NCI-H526 (cell line): ENCODE measurements at regions not wholly inside any gene's neighbourhood (a gene's known extent, or its start where the extent isn't known, plus 50 kb on each side); places are given as distances from the start of the nearest gene placed in this dataset.
"Not testable (repeated sequence)": the region's sequence is repeated elsewhere in the genome, so short reads cannot be mapped to it uniquely, and the experiment has no call there.

Experiments used
- DNase-seq, 2 experiments: peaks; one replicate each; lab custom pipeline; 2025; lab: John Stamatoyannopoulos, UW

DNA sequence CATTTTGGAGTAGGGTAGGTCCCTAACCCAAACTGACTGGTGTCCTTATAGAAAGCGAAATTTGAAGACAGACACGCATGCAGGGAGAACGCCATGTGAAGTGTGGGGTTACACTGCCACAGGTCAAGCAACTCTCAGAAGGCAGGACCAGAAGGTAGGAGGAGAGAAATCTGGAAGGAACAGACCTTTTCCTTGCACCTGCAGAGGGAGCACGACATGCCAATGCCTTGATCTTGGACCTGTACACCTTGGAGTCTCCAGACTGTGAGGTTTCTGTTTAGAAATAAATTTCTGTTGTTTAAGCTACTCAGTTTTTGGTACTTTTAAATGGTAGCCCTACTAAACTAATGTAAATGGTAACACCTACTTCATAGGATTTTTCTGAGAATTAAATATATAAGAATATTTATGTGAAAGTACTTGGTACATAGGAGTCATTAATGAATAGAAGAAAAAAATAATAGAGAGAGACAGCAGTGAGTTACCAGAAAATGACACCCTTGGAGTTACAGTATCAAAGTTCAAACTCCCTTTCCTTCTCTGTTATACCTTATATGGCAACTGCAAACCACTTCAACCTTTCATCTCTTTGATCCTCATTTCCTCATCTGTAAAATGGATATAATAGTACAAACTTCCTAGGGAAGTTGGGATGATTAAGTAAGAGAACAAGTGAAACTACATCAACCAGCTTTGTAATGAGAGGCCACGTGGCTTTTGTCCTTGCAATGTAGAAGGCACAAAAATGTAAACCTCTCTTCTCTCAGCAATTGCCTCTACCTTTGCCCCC, 184.9 kb upstream of the PARD3B start:
- DNase-seq, result no peak

DNA sequence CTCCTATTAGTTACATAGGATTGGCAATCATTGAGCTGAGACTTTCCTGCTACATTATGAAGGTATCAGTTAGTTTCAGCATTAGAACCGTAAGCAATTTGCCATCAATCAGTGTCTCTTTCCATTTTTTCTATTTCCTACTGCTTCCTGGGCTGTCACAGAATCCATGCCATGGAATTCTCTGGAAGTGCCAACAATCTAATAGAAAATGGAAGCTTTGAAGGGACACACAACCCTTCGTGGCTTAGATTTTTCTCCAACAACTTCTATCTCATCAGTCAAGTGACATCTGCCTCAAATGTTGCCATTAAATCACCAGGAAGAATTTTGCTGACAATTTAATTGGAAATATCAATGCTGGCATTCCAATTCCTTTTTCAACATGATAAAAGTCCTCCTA, 183.5 kb upstream of the PARD3B start:
- DNase-seq, result no peak

DNA sequence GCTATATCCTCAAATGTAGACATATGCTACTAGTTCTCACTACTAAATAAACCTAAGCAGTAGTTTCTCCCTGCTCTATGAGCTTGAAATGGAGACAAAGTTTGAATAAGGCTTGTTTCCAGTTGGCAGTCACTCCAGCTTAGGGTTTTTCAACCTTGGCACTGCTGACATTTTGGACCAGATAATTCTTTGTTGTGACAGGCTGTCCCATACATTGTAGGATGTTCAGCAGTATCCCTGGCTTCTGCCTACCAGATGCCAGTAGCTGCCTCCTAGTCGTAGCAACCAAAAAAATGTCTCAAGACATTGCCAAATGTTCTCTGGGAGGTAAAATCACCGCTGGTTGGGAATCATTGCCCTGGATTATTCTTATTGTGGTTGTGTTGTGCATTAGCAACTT, 182.7 kb upstream of the PARD3B start:
- no peak for DNase-seq

DNA sequence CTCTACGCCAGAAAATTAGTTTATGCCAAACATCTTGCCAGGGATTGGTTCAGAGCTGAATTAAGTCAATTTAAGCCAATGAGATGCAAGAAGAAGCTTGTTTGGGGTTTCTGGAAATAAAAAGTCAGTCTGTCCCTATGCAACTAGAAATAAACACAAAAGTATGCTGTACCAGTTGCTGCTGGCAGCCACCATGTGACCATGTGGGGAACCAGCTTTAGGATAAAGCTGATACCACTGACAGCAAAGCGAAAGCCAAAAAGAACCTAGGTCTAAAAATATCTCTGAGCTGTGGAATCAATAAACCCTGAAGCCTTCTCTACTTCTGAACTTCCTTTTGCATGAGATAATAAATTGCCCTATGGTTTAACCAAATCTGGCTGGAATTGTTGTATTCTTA, 181.8 kb upstream of the PARD3B start:
- no peak for DNase-seq

DNA sequence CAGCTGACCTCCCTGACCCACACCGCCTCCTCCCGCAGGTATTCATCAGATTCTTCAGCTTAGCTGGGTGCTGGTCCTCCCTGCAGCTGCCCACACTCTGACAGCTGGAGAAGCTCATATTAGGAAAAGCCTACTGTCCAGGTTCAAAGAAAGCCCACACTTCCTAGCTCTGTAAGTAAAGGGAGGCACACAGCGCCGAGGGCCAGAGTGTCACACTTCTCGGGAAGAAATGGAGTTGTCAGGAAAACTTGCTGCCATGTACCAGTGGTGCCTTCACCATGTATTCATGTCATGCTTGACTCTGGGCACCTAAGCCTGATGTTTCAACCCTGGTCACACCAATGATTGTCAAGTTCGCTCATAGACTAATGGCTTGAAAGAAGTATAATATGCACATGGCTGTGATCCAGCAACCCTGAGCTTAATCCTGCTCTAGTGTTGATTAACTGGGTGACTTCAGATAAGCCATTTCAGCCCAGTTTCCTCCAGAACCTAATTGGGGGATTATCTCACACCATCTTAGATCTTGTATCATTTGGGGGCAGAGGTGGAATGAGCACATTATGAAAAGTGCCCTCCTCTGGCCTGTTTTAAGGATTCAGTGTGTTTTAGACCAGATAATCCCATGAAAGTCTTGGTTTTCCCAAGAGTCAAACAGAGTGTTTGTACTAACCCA, 180.3 kb upstream of the PARD3B start:
- DNase-seq, result no peak

DNA sequence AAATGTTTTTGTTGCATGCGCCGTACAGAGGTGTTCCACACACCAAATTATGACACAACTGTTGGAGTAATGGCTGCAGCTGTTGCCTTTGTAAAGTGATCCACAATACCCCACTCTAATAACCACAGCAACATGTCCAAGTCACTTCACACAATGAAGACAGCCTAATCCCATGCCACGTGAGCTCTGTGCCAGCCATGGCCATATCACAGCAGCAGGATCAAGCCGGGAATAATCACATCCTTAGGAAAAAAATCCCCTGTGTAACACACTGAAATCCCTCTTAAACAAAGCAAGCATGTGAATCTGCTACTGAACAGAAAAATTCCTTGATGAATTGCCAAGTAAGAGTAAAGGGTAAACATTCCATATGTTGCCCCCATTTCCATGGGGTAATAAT, 179.5 kb upstream of the PARD3B start:
- DNase-seq, result no peak

DNA sequence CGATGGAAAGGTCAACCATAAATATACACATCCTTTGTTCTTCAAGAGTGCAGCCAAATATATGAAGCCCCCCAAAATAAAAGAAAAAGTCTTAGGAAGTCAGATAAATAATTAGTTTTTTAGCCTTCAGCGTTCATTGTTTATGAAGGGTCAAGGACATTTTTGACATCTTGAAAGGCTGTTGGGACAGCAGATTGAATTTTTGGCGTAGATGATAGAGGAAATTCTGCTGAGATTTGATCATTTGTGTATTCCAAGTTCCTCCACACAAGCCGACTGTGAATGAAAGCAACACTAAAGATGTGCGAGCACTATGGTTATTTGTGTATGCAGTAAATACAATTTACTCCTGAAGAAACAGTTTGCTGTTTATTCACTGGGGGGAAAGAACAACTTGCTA, 177.8 kb upstream of the PARD3B start:
- DNase-seq, result no peak

DNA sequence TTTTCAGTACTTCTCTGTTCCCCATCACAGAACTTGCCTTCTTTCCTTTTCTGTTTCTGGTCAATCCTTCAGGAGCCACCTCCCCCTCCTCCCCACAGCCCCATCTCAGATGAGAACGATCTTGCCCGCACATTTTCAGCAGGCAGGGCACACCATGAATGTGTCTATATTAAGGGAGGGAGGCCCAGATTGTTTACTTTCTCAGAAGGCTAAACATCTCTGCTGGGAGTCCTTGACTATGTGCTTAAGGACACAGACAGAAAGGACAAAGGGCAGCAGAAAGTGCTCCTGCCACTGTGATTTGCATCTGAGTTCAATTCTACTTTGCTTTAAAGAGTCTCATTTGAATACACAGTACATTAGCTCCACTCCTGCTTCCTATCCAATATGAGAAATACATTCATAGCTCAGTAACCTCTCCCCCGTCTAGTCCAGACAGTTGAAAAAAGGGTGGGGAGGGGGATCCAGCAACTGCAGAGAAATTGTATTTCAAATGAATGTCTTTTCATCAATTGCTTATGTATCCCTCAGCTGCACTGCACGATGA, 175.0 kb upstream of the PARD3B start:
- peak; percentile 93 to 95 for DNase-seq

DNA sequence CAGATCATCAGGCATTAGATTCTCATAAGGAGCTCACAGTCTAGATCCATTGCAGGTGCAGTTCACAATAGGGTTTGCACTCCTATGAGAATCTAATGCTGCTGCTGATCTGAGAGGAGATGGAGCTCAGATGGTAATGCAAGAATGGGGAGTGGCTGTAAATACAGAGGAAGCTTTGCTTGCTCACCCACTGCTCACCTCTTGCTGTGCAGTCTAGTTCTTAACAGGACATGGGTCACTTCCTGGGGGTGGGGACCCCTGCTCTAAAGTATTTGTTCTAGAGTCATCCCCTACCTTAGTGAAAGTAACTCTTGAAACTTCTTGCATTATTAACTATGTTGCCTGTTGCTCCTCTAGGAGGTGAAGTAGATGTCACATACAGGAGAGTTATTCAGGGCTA, 171.3 kb upstream of the PARD3B start:
- DNase-seq, result no peak

DNA sequence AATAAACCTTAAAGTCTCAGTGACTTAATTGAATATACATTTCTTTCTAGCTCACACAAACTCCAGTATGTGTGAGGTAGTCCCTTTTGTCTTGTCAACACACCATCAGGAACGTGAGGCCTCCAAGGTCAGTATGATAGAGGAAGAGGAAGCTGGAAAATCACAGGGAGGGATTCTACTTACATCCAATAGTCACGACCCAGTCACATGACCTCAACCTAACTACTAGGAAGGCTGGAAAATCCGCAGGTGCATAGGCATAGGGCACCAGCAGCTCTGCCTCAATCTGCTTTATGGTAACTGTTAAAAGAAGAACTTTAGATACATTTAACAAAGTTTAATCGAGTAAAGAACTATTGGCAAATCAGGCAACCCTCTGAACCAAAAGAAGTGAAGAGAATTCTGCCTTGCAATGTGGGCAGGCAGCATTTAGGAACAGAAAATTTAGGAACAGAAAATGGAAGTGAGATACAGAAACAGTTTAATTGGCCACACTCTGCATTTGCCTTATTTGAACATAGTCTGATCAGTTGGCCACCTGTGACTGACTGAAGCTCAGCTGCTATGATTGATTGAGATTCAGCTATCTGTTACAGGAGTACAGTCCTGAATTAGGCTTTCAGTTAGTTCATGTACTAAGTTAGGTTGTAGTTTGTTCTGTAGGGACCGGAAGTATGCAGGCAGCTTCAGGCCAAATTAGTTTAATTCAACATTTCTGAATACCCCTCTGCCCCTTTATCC, 165.0 kb upstream of the PARD3B start:
- DNase-seq, result no peak

DNA sequence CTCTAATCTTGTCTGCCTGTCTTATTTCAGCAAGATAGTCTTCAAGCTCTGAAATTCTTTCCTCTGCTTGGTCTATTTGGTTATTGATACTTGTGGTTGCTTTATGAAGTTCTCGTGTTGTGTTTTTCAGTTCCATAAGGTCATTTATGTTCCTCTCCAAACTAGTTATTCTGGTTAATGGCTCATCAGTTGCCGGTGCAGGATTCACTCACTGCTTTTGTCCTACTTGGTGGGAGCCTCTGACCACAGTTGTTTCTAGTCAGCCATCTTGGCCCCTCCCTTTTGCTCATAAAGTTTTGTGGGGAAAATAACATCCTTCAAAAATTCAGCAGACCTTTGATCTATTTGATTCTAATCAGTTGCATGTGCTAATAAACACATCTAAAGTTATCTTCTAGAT, 158.6 kb upstream of the PARD3B start:
- DNase-seq, result no peak

DNA sequence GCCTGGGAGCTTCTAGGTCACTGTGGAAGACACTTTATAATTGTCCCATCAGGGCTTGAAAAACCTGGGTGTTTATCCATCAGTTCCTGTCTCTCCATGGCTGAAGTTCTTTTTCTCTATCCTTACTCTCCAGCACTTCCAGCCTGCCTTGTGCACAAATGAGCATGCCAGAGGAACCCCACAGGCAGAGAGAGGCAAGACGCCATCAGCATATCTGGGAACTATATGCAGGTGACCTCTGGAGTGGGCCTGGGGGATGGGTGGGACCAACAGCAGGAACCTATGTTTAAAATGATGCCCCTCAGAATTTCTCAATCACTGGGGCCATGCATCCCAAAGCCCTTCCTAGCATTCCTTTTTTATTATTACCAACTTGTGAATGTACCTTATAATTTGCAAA, 156.2 kb upstream of the PARD3B start:
- DNase-seq, result no peak

DNA sequence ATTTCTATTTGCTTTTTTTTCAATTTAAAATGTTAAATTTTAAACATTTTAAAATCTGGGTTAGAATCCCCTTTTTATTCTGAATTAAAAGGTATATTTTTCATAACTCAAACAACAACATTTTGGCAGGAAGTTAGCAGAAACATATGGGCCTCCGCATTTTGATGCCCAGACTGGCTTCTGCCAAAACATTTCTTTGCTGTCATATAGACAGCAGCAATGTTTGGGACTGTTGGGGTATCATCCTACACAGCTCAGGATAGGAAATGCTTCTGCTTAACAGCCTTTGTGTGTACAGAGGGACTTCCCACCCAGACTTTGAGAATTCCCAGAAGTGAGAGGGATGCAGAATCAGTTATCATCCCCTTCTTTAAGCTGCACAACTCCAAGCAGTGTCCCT, 155.4 kb upstream of the PARD3B start:
- no peak for DNase-seq

DNA sequence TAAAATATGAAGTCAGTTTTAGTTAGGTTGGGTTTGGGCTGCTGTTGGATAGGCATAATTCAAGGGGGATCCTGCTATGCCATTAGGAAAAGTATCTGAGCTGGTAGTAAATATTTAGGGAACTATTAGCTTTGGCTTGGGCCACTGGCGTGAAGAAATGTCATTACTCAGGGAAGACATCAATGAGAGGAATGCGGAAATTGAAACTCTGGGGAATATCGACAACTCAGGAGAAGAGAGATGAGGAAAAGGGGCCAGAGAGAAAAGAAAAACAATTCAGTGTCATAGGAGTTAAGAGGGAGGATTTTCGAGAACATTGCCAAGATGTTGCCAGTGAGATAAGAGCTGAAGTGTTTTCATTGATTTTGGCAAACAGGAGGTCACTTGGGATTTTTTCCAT, 149.7 kb upstream of the PARD3B start:
- no peak for DNase-seq

DNA sequence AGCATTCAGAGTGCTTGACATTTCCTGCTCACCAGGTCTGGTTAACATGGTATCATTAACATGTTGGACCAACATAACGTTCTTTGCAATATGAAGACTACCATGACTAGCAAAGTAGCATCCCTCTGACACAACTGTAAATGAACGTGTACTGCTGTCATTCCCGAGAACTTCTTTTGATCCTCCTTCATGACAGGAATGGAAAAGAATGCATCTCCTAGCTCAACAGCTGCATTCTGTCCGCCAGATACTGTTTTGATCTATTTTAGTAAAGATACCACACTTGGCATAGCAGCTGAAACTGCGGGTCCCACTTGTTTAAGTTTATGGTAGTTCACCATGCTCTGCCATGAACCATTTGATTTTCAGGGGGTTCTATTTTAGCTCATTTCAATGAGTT, 144.2 kb upstream of the PARD3B start:
- DNase-seq, result no peak

DNA sequence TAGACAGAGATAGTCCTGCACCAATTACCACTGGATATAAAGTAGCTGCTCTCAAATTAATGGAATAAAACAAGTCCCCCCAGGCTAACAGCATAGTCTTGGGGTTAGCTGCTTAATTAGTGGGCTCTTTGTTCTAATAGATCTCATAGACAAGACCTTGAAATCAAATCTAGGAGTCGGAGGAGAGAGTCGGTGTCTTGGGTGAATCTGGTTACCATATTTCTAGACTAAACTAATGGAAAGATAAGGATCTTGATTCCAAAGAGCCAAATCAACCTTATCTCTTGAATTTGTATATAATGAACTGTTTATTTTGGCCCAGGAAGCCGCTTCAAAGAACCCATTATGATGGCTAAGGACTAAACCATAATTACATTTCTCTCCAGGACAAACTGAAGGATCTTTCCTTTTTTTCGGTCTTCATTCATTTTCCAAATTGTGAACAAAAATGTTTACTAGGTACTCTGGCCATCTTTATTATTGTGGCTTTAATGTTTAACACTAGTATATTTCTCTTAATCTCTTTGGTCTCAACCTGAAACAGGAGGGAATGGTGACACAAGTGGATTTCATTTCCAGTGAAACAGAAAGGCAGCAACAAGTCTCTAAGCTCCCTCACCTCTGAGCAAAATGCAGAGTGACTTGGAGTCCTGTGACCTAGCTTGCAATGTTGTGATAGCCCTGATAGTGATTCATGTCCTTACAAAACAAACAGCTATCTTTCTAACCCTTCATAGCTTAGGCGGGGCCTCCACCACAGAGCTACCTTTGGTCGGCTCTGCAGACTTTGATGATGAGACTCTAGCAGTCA, 137.9 kb upstream of the PARD3B start:
- peak; percentile 7 to 23 for DNase-seq

DNA sequence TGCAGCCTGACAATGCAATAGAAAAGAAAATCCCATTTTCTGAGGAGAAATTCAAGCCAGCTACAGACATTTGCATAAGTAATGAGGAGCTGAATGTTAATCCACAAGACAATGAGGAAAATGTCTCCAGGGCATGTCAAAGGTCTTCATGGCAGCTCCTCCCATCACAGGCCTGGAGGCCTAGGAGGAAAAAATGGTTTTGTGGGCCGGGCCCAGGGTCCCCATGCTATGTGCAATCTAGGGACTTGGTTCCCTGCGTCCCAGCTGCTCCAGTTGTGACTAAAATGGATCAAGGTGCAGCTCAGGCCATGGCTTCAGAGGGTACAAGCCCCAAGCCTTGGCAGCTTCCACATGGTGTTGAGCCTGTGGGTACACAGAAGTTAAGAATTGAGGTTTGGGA, 132.5 kb upstream of the PARD3B start:
- DNase-seq, result not testable (repeated sequence)

DNA sequence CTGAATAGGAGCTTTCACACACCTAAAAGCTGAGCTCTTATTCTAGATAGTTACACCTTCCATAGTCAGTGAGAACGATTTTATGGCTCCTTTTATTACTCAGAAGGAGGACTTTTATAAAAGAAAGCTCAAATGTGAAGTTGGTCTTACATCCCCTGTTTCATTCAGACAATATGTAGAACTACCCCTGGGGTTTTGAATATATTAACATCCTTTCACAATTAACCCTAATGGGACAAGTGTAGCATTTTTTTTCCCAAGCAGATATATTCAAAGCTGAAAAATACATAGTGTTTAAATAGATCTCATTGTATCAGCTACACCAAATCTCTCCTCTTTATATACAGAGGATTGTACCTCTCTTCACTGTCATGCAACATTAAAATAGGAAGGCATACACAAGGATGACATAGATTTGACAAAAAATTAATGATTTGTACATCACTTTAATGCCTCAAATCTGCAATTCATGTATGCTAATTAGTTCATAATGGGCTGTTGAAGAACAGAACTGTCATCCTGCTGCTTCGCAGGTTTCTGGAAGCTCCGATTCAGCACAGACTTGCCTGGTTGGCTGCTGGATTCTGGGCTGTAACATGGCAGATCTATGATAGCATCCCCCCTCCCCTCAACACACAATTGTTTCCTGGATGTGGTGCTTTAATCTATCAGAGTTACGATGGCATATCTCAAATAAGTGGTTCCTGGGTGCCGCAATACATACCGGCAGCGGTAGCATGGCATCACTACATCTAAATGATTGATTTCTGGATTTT, 129.7 kb upstream of the PARD3B start:
- no peak for DNase-seq

DNA sequence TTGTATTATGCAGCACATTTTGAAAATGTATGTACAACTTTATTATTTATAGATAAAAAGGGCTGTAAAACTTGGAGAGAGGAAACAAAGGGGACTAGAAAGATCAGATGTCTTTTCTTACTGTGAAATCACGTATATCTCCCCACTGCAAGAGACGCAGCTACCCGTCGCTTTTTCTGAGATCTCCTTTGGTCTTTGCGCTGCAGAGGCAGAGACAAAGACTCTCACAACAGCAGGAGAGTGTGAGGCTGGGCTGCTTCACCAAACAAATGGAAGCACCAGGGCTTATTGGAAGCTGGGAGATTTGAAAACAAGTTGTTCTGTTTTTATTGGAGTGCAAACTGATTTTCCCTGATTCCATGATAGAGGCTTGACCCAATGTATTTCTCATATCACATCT, 129.0 kb upstream of the PARD3B start:
- DNase-seq, result no peak

DNA sequence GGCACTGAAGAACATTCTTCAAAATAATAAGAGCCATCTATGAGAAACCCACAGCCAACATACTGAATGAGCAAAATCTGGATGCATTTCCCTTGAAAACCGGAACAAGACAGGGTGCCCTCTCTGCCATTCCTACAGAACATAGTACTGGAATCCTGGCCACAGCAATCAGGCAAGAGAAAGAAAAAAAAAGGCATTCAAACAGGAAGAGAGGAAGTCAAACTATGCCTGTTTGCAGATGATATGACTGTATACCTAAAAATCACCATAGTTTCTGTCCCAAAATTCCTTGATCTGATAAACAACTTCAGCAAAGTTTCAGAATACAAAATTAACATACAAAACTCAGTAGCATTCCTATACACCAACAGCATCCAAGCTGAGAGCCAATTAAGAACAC, 119.5 kb upstream of the PARD3B start:
- no peak for DNase-seq

DNA sequence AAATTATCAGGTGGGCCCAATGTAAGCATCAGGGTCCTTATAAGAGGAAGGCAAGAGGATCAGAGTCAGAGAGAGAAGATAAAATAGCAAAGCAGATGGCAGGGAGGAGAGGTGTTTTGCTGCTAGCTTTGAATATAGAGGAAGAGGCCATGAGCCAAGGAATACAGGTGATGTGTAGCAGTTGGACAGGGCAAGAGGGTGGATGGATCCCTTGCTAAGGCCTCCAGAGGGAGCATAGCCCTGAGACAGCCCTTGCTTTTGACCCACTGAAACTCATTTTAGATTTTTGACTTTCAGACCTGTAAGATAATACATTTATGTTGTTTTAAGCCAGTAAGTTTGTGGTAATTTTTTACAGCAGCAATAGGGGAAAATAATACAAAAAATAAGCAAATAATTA, 116.6 kb upstream of the PARD3B start:
- no peak for DNase-seq
